ENCODE measurements at regions not wholly inside any gene's neighbourhood (a gene's known extent, or its start where the extent isn't known, plus 50 kb on each side); places are given as distances from the start of the nearest gene placed in this dataset.

GRCh38 chr7:42345478-42346299 lies 108.7 kb upstream of the GLI3 start:
- TF ChIP-seq CTCF (IDR thresholded peaks at IDR 0.05 in 2 of 3, conservative IDR thresholded peaks at IDR 0.05 in 1 of 3; ENCODE audit: borderline replicate concordance in 1 of 3, insufficient read depth in 1 of 3, low read depth in 2 of 3, low read length in 2 of 3) (no peak), SIN3A (IDR thresholded peaks at IDR 0.05; ENCODE audit: low read depth) (no peak), EGR1 (IDR thresholded peaks at IDR 0.05; ENCODE audit: low read depth) (no peak), CEBPB (IDR thresholded peaks at IDR 0.05; ENCODE audit: low read depth) (no peak), POLR2AphosphoS5 (IDR thresholded peaks at IDR 0.05; ENCODE audit: low read depth, low read length) (no peak)
